ENCODE measurements at regions not wholly inside any gene's neighbourhood (a gene's known extent, or its start where the extent isn't known, plus 50 kb on each side); places are given as distances from the start of the nearest gene placed in this dataset.

GRCh38 chr1:195075973-195076372, 1532.3 kb downstream of the KCNT2 start:
- no peak for TF ChIP-seq CTCF (conservative IDR thresholded peaks at IDR 0.05; ENCODE audit: low read length)
- TF ChIP-seq EZH2phosphoT487 (IDR thresholded peaks at IDR 0.05; ENCODE audit: borderline replicate concordance), result no peak

Data from Loucy (cell line).